ENCODE measurements at regions not wholly inside any gene's neighbourhood (a gene's known extent, or its start where the extent isn't known, plus 50 kb on each side); places are given as distances from the start of the nearest gene placed in this dataset.
"Not testable (repeated sequence)": the region's sequence is repeated elsewhere in the genome, so short reads cannot be mapped to it uniquely, and the experiment has no call there.

GRCh38 chr3:139136469-139137202 lies 91.9 kb upstream of the PRR23C start:
- DNase-seq = no peak

GRCh38 chr3:139140553-139140952 lies 95.9 kb upstream of the PRR23C start:
- DNase-seq = no peak

GRCh38 chr3:139145980-139146379 lies 101.3 kb upstream of the PRR23C start:
- DNase-seq = not testable (repeated sequence)

GRCh38 chr3:139151530-139151929 lies 106.8 kb upstream of the PRR23C start:
- no peak for DNase-seq

DNA sequence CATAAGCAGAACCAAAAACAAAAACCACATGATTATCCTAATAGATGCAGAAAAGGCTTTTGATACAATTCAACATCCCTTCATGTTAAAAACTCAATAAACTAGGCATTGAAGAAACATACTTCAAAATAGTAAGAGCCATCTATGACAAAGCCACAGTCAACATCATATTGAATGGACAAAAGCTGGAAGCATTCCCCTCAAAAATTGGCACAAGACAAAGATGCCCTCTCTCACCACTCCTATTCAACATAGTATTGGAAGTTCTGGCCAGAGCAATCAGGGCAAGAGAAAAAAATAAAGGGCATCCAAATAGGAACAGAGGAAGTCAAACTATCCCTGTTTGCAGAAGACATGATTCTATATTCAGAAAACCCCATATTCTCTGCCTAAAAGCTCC lies 108.7 kb upstream of the PRR23C start:
- DNase-seq = not testable (repeated sequence)

DNA sequence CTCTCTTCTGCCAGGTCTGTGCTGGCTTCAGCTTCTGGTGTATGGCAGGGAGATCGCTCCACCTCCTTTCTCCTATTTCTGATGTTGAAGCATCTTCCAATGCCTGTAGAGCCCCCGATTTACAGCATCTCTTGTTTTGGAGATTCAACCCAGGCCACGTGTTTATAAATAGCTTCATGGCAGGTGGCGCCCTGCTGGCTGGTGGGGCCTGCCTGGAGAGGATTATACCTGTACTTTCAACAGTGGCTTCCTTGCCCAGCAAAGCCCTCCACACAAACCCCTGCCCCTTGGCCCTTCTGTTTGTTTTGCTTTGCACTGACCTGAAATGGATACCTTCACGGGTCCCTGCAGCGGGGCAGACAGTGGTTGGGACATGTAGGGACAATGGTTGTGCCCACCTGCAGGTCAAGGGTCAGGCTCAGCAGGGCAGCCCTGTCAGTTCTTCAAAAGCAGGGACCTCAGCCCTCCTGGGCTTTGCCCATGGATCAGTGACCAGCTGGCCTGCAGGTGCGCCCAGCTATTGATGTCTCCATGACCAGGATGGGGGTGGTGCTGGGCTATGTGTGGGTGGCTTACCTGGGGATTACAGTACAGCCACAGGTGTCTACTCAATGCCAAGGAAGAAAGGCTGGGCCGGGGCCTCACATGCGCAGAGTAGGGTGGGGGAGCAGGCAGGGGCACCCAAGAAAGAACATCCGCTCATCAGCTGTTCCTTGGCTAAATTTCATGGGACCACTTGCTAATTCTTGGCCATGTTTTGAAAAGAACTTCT lies 112.7 kb upstream of the PRR23C start:
- DNase-seq = no peak

- DNase-seq = no peak
Measured at GRCh38 chr3:139159356-139159755, 114.7 kb upstream of the PRR23C start.

- no peak for DNase-seq
Measured at GRCh38 chr3:139173372-139174108, 128.8 kb upstream of the PRR23C start.

GRCh38 chr3:139180489-139180888 lies 135.8 kb upstream of the PRR23C start:
- no peak for DNase-seq

- no peak for DNase-seq
Measured at GRCh38 chr3:139182143-139182542, 137.5 kb upstream of the PRR23C start.

- no peak for DNase-seq
Measured at GRCh38 chr3:139182598-139182997, 137.9 kb upstream of the PRR23C start.

GRCh38 chr3:139185527-139185926 lies 140.8 kb upstream of the PRR23C start:
- no peak for DNase-seq

DNA sequence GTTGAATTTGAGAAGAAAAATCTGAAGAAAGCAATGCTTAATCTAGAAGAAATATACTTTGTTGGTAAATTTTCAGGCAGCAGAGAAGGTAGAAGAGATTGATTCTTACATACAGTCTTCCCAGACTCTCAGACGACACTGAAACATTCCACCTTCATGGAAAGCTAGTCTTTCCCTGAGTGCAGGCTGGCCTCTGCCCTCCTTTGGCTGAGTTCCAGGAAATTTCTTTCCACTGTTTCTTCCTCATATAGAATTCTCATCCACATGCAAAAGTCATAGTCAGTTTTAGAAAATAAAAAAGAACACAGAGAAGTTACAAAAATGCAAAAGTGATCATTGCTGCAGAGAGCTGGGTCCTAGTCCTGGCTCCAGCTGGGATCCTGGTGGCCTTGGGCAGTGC lies 142.5 kb upstream of the PRR23C start:
- DNase-seq = no peak

DNA sequence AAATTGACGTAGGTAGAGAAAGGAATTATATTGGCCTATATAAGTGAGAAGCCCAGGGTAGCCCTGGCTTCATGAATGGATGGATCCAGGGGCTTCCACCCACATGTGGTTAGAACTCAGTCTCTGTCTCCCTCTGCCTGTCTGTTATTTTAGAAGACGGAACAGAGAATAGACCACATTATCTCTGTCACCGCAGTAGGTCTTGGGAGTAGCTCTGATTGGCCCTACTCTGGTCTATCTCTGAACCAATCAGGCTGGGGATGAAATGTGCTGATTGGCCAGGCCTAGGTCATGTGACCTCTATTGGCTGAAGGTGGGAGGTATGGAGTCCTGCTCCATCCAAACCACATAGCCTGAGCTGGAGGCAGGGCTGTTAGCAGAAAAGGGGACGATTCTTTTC lies 143.0 kb upstream of the PRR23C start:
- DNase-seq = no peak

DNA sequence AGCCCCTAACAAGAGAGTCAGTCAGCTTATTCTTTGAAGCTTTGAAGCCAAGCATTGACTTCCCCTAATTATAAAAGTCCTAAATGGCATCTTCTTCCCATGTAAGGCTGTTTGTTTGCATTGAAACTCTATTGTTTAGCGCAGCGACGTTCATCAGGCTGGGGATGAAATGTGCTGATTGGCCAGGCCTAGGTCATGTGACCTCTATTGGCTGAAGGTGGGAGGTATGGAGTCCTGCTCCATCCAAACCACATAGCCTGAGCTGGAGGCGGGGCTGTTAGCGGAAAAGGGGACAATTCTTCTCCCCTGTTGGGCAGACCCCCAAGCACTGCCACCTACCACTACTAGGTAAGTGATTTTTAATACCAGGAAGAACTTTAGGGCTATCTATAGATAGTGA lies 145.3 kb upstream of the PRR23C start:
- no peak for DNase-seq

GRCh38 chr3:139194421-139194820 lies 149.4 kb upstream of the MRPS22 start:
- not testable (repeated sequence) for DNase-seq

DNA sequence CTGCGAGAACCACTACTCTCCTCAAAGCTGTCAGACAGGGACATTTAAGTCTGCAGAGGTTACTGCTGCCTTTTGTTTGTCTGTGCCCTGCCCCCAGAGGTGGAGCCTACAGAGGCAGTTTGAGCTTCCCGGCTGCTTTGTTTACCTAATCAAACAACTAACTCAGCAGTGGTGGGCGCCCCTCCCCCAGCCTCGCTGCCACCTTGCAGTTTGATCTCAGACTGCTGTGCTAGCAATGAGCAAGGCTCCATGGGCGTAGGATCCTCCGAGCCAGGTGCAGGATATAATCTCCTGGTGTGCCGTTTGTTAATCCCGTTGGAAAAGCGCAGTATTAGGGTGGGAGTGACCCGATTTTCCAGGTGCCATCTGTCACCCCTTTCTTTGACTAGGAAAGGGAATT lies 147.7 kb upstream of the MRPS22 start:
- DNase-seq = not testable (repeated sequence)

- no peak for DNase-seq
Measured at GRCh38 chr3:139197251-139197650, 146.6 kb upstream of the MRPS22 start.

DNA sequence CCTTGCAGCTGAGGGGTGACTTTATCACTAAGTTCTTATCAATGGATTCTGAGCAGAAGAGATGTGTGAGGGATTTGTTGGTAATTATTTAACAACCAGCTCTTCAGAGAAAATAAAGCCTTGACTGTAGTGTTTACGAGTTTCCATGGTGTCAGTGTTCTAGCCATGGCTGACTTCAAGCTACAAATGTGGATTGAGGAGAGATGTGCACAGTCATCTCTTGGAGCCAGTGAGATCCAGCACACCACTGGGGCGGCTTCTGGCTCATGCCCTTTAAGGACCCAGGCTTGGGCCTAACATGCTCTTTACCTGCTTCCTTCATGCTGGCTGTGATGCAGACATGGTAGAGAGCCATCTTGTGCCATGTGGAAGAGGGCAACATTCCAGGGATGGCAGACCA lies 145.6 kb upstream of the MRPS22 start:
- no peak for DNase-seq

DNA sequence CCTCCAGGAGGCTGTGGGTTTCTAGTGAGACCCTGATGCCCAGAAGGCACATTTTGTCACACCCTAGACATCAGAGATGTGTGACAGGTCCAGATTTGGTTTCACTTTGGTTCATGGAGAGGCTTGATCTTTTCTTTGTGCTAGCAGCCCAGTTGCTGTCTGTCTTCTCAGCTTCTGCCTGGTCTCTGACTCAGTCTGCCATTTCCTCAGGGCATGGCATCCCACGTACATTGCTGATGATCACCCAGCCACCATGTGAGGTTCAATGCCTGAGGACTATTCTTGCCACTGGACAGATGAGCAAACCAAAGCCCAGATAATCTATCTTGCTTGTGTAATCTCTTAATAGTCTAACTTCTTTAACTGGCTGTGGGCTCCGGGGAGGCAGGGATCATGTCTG lies 144.9 kb upstream of the MRPS22 start:
- DNase-seq = no peak

- DNase-seq = no peak
Measured at GRCh38 chr3:139199421-139200010, 144.3 kb upstream of the MRPS22 start.

- no peak for DNase-seq
Measured at GRCh38 chr3:139201446-139202225, 142.2 kb upstream of the MRPS22 start.

Data from NCI-H2029 (cell line).